ENCODE measurements at regions not wholly inside any gene's neighbourhood (a gene's known extent, or its start where the extent isn't known, plus 50 kb on each side); places are given as distances from the start of the nearest gene placed in this dataset.

DNA sequence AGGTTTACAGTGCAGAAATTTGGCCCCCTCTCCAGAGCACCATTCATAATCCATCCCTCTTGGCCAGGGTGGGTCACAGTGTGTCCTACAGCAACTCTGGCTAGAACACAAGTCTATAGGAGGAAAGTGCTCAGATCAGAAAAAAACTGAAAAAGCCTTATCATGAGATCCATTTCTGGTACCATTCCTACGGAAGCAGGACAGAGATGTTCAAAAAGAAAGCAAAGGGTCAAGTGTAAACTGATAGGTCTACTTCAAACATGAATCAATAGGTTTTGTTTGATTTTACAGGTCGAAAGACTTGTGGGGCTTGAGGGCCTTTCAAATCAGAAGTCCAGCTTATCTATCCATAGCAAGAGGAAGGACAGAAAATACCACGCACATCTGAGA lies 326.4 kb downstream of the SOX9 start:
- H3K4me1 ChIP-seq (ENCODE audit: control insufficient read depth, insufficient read depth, low read length, poor library complexity, severe bottlenecking), result no peaks in the 10 kb centered on the region
- no peak overlapping the region for H3K27ac ChIP-seq (ENCODE audit: insufficient read depth, low read length, poor library complexity, severe bottlenecking)
- no peaks in the 10 kb centered on the region for H3K36me3 ChIP-seq (ENCODE audit: control insufficient read depth, insufficient read depth, low read length)
- DNase-seq (no peak), ATAC-seq (ENCODE audit: low read depth in 2 of 2) (no peak)
- H3K36me3 Mint-ChIP-seq, result no peaks in the 10 kb centered on the region
- no peaks in the 10 kb centered on the region for H3K27me3 ChIP-seq (ENCODE audit: control insufficient read depth, insufficient read depth, low read length)
- H3K9me3 Mint-ChIP-seq, result no peaks in the 10 kb centered on the region
- peaks cover 4% of the 10 kb centered on the region for H3K27me3 Mint-ChIP-seq
- H3K4me3 Mint-ChIP-seq, result no peak overlapping the region
- no peak overlapping the region for H3K27ac Mint-ChIP-seq
- H3K4me3 ChIP-seq (ENCODE audit: low read depth, low read length), result no peak overlapping the region
- no peaks in the 10 kb centered on the region for H3K9me3 ChIP-seq (ENCODE audit: control insufficient read depth in 2 of 2, low read length in 2 of 2)
- H3K4me1 Mint-ChIP-seq, result no peaks in the 10 kb centered on the region

DNA sequence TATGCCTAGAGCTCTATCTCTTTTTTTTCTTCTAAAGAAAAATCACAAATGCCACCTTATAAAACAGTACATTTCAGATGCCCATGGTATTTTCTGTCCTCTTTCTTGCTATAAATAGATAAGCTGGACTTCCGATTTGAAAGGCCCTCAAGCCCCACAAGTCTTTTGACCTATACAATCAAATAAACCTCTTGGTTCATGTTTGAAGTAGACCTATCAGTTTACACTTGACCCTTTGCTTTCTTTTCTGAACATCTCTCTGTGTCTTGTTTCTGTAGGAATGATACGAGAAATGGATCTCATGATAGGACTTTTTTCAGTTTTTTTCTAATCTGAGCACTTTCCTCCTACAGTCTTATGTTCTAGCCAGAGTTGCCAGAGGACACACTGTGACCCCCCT lies 327.2 kb downstream of the SOX9 start:
- DNase-seq (no peak), ATAC-seq (ENCODE audit: low read depth in 2 of 2) (no peak)
- H3K27me3 Mint-ChIP-seq, result peaks cover 4% of the 10 kb centered on the region
- no peaks in the 10 kb centered on the region for H3K36me3 Mint-ChIP-seq
- no peaks in the 10 kb centered on the region for H3K4me1 Mint-ChIP-seq
- Histone ChIP-seq H3K27me3 (ENCODE audit: control insufficient read depth, insufficient read depth, low read length) (no peaks in the 10 kb centered on the region), H3K9me3 (ENCODE audit: control insufficient read depth in 2 of 2, low read length in 2 of 2) (no peaks in the 10 kb centered on the region), H3K4me1 (ENCODE audit: control insufficient read depth, insufficient read depth, low read length, poor library complexity, severe bottlenecking) (no peaks in the 10 kb centered on the region), H3K36me3 (ENCODE audit: control insufficient read depth, insufficient read depth, low read length) (no peaks in the 10 kb centered on the region), H3K4me3 (ENCODE audit: low read depth, low read length) (no peak overlapping the region), H3K27ac (ENCODE audit: insufficient read depth, low read length, poor library complexity, severe bottlenecking) (no peak overlapping the region)
- H3K4me3 Mint-ChIP-seq, result no peak overlapping the region
- H3K9me3 Mint-ChIP-seq, result no peaks in the 10 kb centered on the region
- H3K27ac Mint-ChIP-seq, result no peak overlapping the region

DNA sequence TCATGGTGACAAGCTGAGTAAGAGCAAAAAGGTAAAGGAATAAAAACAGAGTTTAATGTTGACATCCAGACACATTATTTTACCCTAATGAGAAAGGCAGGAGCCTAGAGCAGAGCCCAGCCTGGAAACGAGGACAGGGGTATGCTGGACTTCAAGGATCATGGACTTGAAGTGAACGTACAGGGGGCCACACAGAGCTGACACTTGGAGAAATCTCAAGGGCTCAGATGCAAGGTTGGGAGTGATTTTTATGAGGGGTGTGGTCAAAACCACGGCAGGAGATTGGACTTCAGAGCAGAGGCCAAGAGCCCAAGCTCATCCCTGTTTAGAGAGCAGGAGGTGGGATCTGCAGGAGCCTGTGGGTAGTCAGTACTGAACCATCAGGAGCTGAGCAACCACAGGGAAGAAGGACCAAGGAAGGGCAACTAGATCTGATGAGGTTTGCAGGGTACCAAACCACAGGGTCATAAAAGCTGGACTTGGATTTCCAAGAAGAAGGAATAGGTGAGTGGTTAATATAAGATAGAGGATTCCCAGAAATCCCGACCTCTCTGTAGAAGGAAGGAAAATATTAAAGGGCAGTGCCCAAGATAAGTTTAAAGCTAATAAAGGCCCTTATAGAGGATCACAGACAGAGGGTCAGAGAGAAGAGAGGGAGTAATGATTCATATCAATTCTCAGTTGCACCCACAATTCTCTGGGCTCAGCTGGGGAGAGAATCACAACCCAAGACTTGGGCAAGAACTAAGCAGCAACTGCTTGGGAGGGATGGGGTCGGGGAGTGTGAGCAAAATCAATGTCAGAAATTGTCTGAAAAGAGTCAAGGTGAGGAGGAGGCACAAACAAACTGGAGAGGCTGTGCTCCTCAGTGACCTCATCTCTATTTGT lies 331.7 kb downstream of the SOX9 start:
- Mint-ChIP-seq H3K4me3 (no peak overlapping the region), H3K27me3 (peaks cover 4% of the 10 kb centered on the region), H3K27ac (no peak overlapping the region), H3K36me3 (no peaks in the 10 kb centered on the region), H3K4me1 (no peaks in the 10 kb centered on the region), H3K9me3 (peaks cover 0 to 2% (median 0%) of the 10 kb centered on the region in 7 donors)
- Histone ChIP-seq H3K9me3 (ENCODE audit: control insufficient read depth in 2 of 2, low read length in 2 of 2) (no peaks in the 10 kb centered on the region), H3K27me3 (ENCODE audit: control insufficient read depth, insufficient read depth, low read length) (no peaks in the 10 kb centered on the region), H3K36me3 (ENCODE audit: control insufficient read depth, insufficient read depth, low read length) (no peaks in the 10 kb centered on the region), H3K4me3 (ENCODE audit: low read depth, low read length) (no peak overlapping the region), H3K27ac (ENCODE audit: insufficient read depth, low read length, poor library complexity, severe bottlenecking) (no peak overlapping the region), H3K4me1 (ENCODE audit: control insufficient read depth, insufficient read depth, low read length, poor library complexity, severe bottlenecking) (no peaks in the 10 kb centered on the region)
- ATAC-seq (ENCODE audit: low read depth in 2 of 2) (no peak), DNase-seq (no peak)

DNA sequence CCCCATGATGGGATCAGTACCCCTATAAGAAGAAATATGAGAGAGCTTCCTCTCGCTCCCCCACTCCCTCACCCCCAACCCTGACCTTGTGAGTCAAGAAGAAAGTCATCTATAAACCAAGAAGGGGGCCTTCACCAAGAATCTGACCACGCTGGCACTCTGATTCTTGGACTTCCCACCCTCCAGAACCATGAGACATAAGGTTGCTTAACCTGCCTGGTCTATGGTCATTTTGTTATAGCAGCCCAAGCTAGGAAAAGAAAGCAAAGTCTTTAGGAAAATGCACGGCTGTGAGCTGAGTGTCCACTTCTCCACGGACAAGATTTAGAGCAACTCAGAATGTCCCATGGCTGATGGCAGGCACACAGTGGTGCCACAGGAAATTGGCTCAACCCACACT lies 333.5 kb downstream of the SOX9 start:
- Histone ChIP-seq H3K4me1 (ENCODE audit: control insufficient read depth, insufficient read depth, low read length, poor library complexity, severe bottlenecking) (no peaks in the 10 kb centered on the region), H3K9me3 (ENCODE audit: control insufficient read depth in 2 of 2, low read length in 2 of 2) (no peaks in the 10 kb centered on the region), H3K27me3 (ENCODE audit: control insufficient read depth, insufficient read depth, low read length) (no peaks in the 10 kb centered on the region), H3K4me3 (ENCODE audit: low read depth, low read length) (no peak overlapping the region), H3K36me3 (ENCODE audit: control insufficient read depth, insufficient read depth, low read length) (no peaks in the 10 kb centered on the region), H3K27ac (ENCODE audit: insufficient read depth, low read length, poor library complexity, severe bottlenecking) (no peak overlapping the region)
- peaks cover 0 to 4% (median 0%) of the 10 kb centered on the region in 7 donors for H3K9me3 Mint-ChIP-seq
- no peak overlapping the region for H3K4me3 Mint-ChIP-seq
- no peaks in the 10 kb centered on the region for H3K4me1 Mint-ChIP-seq
- no peak for DNase-seq
- H3K36me3 Mint-ChIP-seq, result no peaks in the 10 kb centered on the region
- no peak overlapping the region for H3K27ac Mint-ChIP-seq
- ATAC-seq (ENCODE audit: low read depth in 2 of 2), result no peak
- H3K27me3 Mint-ChIP-seq, result no peaks in the 10 kb centered on the region

DNA sequence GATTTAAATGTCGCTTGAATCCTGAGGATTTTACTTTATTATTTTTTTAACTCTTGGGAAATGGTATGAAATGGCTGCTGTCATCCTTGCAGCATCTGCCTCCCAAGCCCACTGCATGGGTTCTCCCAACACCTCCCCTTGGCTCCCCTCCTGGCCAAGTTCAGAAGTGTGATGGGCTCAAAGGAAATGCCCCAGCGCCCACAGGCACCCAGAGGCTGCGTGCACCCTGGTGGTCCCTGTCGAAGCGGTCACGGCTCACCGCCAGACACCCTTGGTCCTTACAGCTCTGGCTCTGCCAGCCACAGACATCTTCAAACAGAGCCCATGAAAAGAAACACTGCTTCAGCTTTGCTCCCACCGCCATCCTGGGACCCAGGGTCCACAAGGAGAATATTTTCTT lies 334.7 kb downstream of the SOX9 start:
- Histone ChIP-seq H3K4me3 (ENCODE audit: low read depth, low read length) (no peak overlapping the region), H3K27ac (ENCODE audit: insufficient read depth, low read length, poor library complexity, severe bottlenecking) (no peak overlapping the region), H3K36me3 (ENCODE audit: control insufficient read depth, insufficient read depth, low read length) (no peaks in the 10 kb centered on the region), H3K9me3 (ENCODE audit: control insufficient read depth in 2 of 2, low read length in 2 of 2) (no peaks in the 10 kb centered on the region), H3K4me1 (ENCODE audit: control insufficient read depth, insufficient read depth, low read length, poor library complexity, severe bottlenecking) (no peaks in the 10 kb centered on the region), H3K27me3 (ENCODE audit: control insufficient read depth, insufficient read depth, low read length) (no peaks in the 10 kb centered on the region)
- no peaks in the 10 kb centered on the region for H3K36me3 Mint-ChIP-seq
- H3K9me3 Mint-ChIP-seq, result peaks cover 0 to 4% (median 0%) of the 10 kb centered on the region in 7 donors
- H3K4me3 Mint-ChIP-seq, result no peak overlapping the region
- ATAC-seq (ENCODE audit: low read depth in 2 of 2) (no peak), DNase-seq (no peak)
- no peaks in the 10 kb centered on the region for H3K4me1 Mint-ChIP-seq
- H3K27ac Mint-ChIP-seq, result no peak overlapping the region
- no peaks in the 10 kb centered on the region for H3K27me3 Mint-ChIP-seq

DNA sequence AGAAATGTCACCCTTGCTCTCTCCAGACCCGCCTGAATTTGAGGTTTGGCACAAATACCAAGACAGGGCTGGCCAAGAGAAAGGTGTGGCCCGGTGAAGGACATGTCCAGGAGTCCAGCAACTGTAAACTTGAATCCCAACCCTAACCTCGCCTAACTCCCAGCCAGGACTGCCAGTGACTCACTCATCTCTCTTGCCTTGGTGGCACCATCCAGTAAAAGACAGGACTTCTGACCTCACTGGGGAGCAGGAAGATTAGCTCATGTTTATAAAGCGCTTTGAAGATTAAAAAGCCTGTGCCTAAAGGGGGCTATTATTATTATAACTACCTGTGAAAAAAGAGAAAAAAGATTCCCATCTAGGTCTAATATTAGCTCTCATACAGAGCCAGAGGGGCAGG lies 335.3 kb downstream of the SOX9 start:
- H3K4me3 Mint-ChIP-seq, result no peak overlapping the region
- no peak overlapping the region for H3K27ac Mint-ChIP-seq
- DNase-seq (no peak), ATAC-seq (ENCODE audit: low read depth in 2 of 2) (no peak)
- H3K36me3 ChIP-seq (ENCODE audit: control insufficient read depth, insufficient read depth, low read length), result no peaks in the 10 kb centered on the region
- no peaks in the 10 kb centered on the region for H3K27me3 Mint-ChIP-seq
- H3K4me3 ChIP-seq (ENCODE audit: low read depth, low read length), result no peak overlapping the region
- H3K9me3 ChIP-seq (ENCODE audit: control insufficient read depth in 2 of 2, low read length in 2 of 2), result no peaks in the 10 kb centered on the region
- H3K4me1 Mint-ChIP-seq, result no peaks in the 10 kb centered on the region
- H3K9me3 Mint-ChIP-seq, result peaks cover 0 to 4% (median 0%) of the 10 kb centered on the region in 7 donors
- no peaks in the 10 kb centered on the region for H3K4me1 ChIP-seq (ENCODE audit: control insufficient read depth, insufficient read depth, low read length, poor library complexity, severe bottlenecking)
- H3K27ac ChIP-seq (ENCODE audit: insufficient read depth, low read length, poor library complexity, severe bottlenecking), result no peak overlapping the region
- H3K27me3 ChIP-seq (ENCODE audit: control insufficient read depth, insufficient read depth, low read length), result no peaks in the 10 kb centered on the region
- no peaks in the 10 kb centered on the region for H3K36me3 Mint-ChIP-seq

DNA sequence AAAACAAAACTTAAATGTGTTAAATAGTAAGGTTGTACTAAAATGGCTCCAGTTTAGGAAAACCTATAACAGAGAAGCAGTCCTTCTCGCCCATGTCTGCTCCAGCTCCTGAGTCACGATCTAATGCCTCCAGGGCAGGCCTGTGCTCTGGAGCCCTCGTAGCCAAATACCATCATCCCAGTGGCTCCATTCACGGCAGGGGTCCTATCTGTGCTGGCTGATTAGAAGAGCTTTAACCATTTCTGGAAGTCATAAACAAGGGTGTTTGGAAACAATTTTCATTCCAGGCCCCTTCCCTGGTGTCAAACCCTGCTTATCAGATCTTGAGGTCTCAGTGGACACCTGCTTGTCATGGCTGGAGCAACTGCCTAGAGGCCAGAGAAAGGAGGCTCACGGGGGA lies 336.9 kb downstream of the SOX9 start:
- no peak for DNase-seq
- Histone ChIP-seq H3K27me3 (ENCODE audit: control insufficient read depth, insufficient read depth, low read length) (no peaks in the 10 kb centered on the region), H3K4me1 (ENCODE audit: control insufficient read depth, insufficient read depth, low read length, poor library complexity, severe bottlenecking) (no peaks in the 10 kb centered on the region), H3K36me3 (ENCODE audit: control insufficient read depth, insufficient read depth, low read length) (no peaks in the 10 kb centered on the region), H3K27ac (ENCODE audit: insufficient read depth, low read length, poor library complexity, severe bottlenecking) (no peak overlapping the region), H3K4me3 (ENCODE audit: low read depth, low read length) (no peak overlapping the region), H3K9me3 (ENCODE audit: control insufficient read depth in 2 of 2, low read length in 2 of 2) (no peaks in the 10 kb centered on the region)
- ATAC-seq (ENCODE audit: low read depth in 2 of 2), result no peak
- Mint-ChIP-seq H3K4me3 (no peak overlapping the region), H3K9me3 (peaks cover 0 to 4% (median 0%) of the 10 kb centered on the region in 7 donors), H3K27me3 (no peaks in the 10 kb centered on the region), H3K27ac (no peak overlapping the region), H3K36me3 (no peaks in the 10 kb centered on the region), H3K4me1 (peaks cover 0 to 4% (median 0%) of the 10 kb centered on the region in 4 donors)

DNA sequence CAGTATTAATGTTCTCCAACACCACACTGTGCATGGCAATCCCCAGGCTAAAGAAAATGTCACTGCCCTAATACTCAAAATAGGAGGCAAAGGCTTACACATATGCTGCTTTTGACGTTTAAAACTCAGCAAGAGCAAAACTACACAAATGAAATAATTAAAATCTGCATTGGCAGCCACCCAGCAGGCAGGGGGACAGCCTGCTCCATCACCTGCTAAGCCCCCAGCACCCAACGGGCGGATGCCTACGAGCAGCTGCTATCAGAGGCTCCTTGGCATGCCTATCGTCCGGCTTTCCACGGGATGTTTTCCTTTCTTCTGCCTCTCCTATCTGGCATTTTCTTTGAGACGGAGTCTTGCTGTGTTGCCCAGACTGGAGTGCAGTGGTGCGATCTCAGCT lies 337.5 kb downstream of the SOX9 start:
- no peaks in the 10 kb centered on the region for H3K9me3 ChIP-seq (ENCODE audit: control insufficient read depth in 2 of 2, low read length in 2 of 2)
- H3K27ac ChIP-seq (ENCODE audit: insufficient read depth, low read length, poor library complexity, severe bottlenecking), result no peak overlapping the region
- peaks cover 0 to 4% (median 0%) of the 10 kb centered on the region in 7 donors for H3K9me3 Mint-ChIP-seq
- peaks cover 0 to 4% (median 0%) of the 10 kb centered on the region in 4 donors for H3K4me1 Mint-ChIP-seq
- peak overlapping the region in 1 of 3 donors; percentile 12 for H3K27ac Mint-ChIP-seq
- H3K4me3 Mint-ChIP-seq, result no peak overlapping the region
- ATAC-seq (ENCODE audit: low read depth in 2 of 2) (no peak), DNase-seq (no peak)
- no peaks in the 10 kb centered on the region for H3K27me3 Mint-ChIP-seq
- no peaks in the 10 kb centered on the region for H3K36me3 Mint-ChIP-seq
- no peaks in the 10 kb centered on the region for H3K4me1 ChIP-seq (ENCODE audit: control insufficient read depth, insufficient read depth, low read length, poor library complexity, severe bottlenecking)
- no peak overlapping the region for H3K4me3 ChIP-seq (ENCODE audit: low read depth, low read length)
- H3K36me3 ChIP-seq (ENCODE audit: control insufficient read depth, insufficient read depth, low read length), result no peaks in the 10 kb centered on the region
- no peaks in the 10 kb centered on the region for H3K27me3 ChIP-seq (ENCODE audit: control insufficient read depth, insufficient read depth, low read length)

Measured in CD4-positive, CD25-positive, alpha-beta regulatory T cell (primary cell).